ENCODE measurements at regions not wholly inside any gene's neighbourhood (a gene's known extent, or its start where the extent isn't known, plus 50 kb on each side); places are given as distances from the start of the nearest gene placed in this dataset.

GRCh38 chr2:234701841-234702240, 205.0 kb upstream of the ARL4C start:
- no peak for TF ChIP-seq POLR2A (IDR thresholded peaks at IDR 0.05)
- TF ChIP-seq, protein P1, sequence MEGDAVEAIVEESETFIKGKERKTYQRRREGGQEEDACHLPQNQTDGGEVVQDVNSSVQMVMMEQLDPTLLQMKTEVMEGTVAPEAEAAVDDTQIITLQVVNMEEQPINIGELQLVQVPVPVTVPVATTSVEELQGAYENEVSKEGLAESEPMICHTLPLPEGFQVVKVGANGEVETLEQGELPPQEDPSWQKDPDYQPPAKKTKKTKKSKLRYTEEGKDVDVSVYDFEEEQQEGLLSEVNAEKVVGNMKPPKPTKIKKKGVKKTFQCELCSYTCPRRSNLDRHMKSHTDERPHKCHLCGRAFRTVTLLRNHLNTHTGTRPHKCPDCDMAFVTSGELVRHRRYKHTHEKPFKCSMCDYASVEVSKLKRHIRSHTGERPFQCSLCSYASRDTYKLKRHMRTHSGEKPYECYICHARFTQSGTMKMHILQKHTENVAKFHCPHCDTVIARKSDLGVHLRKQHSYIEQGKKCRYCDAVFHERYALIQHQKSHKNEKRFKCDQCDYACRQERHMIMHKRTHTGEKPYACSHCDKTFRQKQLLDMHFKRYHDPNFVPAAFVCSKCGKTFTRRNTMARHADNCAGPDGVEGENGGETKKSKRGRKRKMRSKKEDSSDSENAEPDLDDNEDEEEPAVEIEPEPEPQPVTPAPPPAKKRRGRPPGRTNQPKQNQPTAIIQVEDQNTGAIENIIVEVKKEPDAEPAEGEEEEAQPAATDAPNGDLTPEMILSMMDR (IDR thresholded peaks at IDR 0.05) = no peak

All from tibial nerve (tissue), 3 donors.